ENCODE measurements at regions not wholly inside any gene's neighbourhood (a gene's known extent, or its start where the extent isn't known, plus 50 kb on each side); places are given as distances from the start of the nearest gene placed in this dataset.

DNA sequence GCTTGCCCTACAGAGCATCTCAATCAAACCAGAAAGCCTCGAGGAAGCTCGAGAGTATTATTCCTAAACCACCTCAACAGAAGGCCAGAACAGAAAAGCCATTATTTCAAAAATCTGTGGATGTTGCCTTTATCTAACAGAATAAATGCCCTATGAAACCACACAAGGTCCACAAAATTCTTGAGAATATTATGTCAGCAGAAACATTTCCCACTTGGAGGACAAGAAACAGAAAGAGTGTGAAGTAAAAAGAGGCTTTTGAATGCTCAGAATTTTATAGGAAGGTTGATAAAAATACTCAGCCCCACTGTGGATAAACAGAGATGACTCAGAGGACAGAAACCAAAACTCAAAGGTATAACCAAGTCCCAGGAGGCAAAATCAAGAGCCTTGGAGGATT lies 146.4 kb upstream of the LRRC7 start:
- TF ChIP-seq CEBPB (IDR thresholded peaks at IDR 0.05) (no peak), EHMT2 (IDR thresholded peaks at IDR 0.05; ENCODE audit: low read depth) (no peak)

Measured in A549 (cell line).